RWPE2 (cell line): ENCODE measurements at regions not wholly inside any gene's neighbourhood (a gene's known extent, or its start where the extent isn't known, plus 50 kb on each side); places are given as distances from the start of the nearest gene placed in this dataset.

Experiments
- ATAC-seq: fragments of 200-7000 bp; cut with Tn5 transposase; 3 replicates; pipeline ENCODE4 v1.9.1; 2021; ENCODE audit warnings: low read depth
- DNase-seq: peaks from one replicate; pipeline ENCODE4 v3.0.0-alpha.2; 2020; ENCODE audit warnings: low spot score
- H3K27ac ChIP-seq: fragments of 450-650 bp; 2 replicates; pipeline ENCODE4 v1.5.1; 2017; ENCODE audit warnings: mild to moderate bottlenecking; ENCODE audit not compliant: poor library complexity, severe bottlenecking
- H3K27me3 ChIP-seq: fragments of 250-450 bp; sonication (Bioruptor Pico); 2 replicates; pipeline ENCODE4 v1.5.1; 2021; ENCODE audit warnings: mild to moderate bottlenecking, moderate library complexity; ENCODE audit not compliant: insufficient read depth, poor library complexity, severe bottlenecking
- H3K36me3 ChIP-seq: fragments of 250-450 bp; sonication (Bioruptor Pico); 2 replicates; pipeline ENCODE4 v1.5.1; 2020; ENCODE audit warnings: low read depth, mild to moderate bottlenecking, moderate library complexity
- H3K4me1 ChIP-seq: fragments of 250-450 bp; sonication (Bioruptor Pico); 2 replicates; pipeline ENCODE4 v1.5.1; 2021; ENCODE audit warnings: mild to moderate bottlenecking, moderate library complexity; ENCODE audit not compliant: insufficient read depth, poor library complexity, severe bottlenecking
- H3K4me3 ChIP-seq: fragments of 250-450 bp; sonication (Bioruptor Pico); 2 replicates; pipeline ENCODE4 v1.5.1; 2021; ENCODE audit warnings: mild to moderate bottlenecking, moderate library complexity; ENCODE audit not compliant: severe bottlenecking
- H3K9me3 ChIP-seq: fragments of 250-450 bp; sonication (Bioruptor Pico); 2 replicates; pipeline ENCODE4 v1.5.1; 2021; ENCODE audit warnings: mild to moderate bottlenecking, moderate library complexity; ENCODE audit not compliant: severe bottlenecking
- CTCF ChIP-seq: fragments of 450-650 bp; IDR thresholded peaks from one replicate; pipeline ENCODE4 v1.5.1; 2017; ENCODE audit warnings: mild to moderate bottlenecking, moderate library complexity; ENCODE audit not compliant: poor library complexity, severe bottlenecking

- DNase-seq (no peak), ATAC-seq (no peak)
- H3K27me3 ChIP-seq = no peaks in the 10 kb centered on the region
- no peak overlapping the region for H3K27ac ChIP-seq
- H3K36me3 ChIP-seq = no peaks in the 10 kb centered on the region
- H3K4me3 ChIP-seq = no peak overlapping the region
- peaks cover 14% of the 10 kb centered on the region for H3K4me1 ChIP-seq
- H3K9me3 ChIP-seq = no peaks in the 10 kb centered on the region
- no peak for TF ChIP-seq CTCF
Measured at GRCh38 chr3:194809382-194809781, 123.7 kb downstream of the FAM43A start.

GRCh38 chr3:194810076-194810475, 124.4 kb downstream of the FAM43A start:
- TF ChIP-seq CTCF = no peak
- no peak overlapping the region for H3K4me3 ChIP-seq
- H3K27ac ChIP-seq = no peak overlapping the region
- DNase-seq = no peak
- H3K9me3 ChIP-seq = no peaks in the 10 kb centered on the region
- no peaks in the 10 kb centered on the region for H3K27me3 ChIP-seq
- ATAC-seq = no peak
- no peaks in the 10 kb centered on the region for H3K36me3 ChIP-seq
- H3K4me1 ChIP-seq = peaks cover 14% of the 10 kb centered on the region

- Histone ChIP-seq H3K9me3 (no peaks in the 10 kb centered on the region), H3K4me1 (peaks cover 14% of the 10 kb centered on the region), H3K4me3 (no peak overlapping the region), H3K36me3 (no peaks in the 10 kb centered on the region), H3K27me3 (no peaks in the 10 kb centered on the region), H3K27ac (no peak overlapping the region)
- ATAC-seq (no peak), DNase-seq (no peak)
- no peak for TF ChIP-seq CTCF
Measured at GRCh38 chr3:194811118-194811517, 125.4 kb downstream of the FAM43A start.

GRCh38 chr3:194812176-194812575, 126.5 kb downstream of the FAM43A start:
- no peaks in the 10 kb centered on the region for H3K27me3 ChIP-seq
- no peaks in the 10 kb centered on the region for H3K9me3 ChIP-seq
- ATAC-seq = no peak
- no peak overlapping the region for H3K4me3 ChIP-seq
- H3K27ac ChIP-seq = no peak overlapping the region
- H3K4me1 ChIP-seq = peaks cover 13% of the 10 kb centered on the region
- H3K36me3 ChIP-seq = no peaks in the 10 kb centered on the region
- no peak for DNase-seq
- TF ChIP-seq CTCF = no peak

- H3K4me3 ChIP-seq = no peak overlapping the region
- H3K27me3 ChIP-seq = no peaks in the 10 kb centered on the region
- no peaks in the 10 kb centered on the region for H3K4me1 ChIP-seq
- TF ChIP-seq CTCF = no peak
- ATAC-seq (no peak), DNase-seq (no peak)
- no peak overlapping the region for H3K27ac ChIP-seq
- no peaks in the 10 kb centered on the region for H3K9me3 ChIP-seq
- no peaks in the 10 kb centered on the region for H3K36me3 ChIP-seq
Measured at GRCh38 chr3:194814878-194815357, 129.2 kb downstream of the FAM43A start.
